Umbilical cord (tissue), 1 donor: ENCODE measurements at regions not wholly inside any gene's neighbourhood (a gene's known extent, or its start where the extent isn't known, plus 50 kb on each side); places are given as distances from the start of the nearest gene placed in this dataset.

Experiments used
- DNase-seq: peaks from one replicate; pipeline ENCODE4 v3.0.0-alpha.2; 2015; ENCODE audit warnings: low spot score

GRCh38 chrX:88416965-88417364, 330.1 kb upstream of the CPXCR1 start:
- DNase-seq: no peak

- no peak for DNase-seq
Measured at GRCh38 chrX:88424071-88424470, 323.0 kb upstream of the CPXCR1 start.

- no peak for DNase-seq
Measured at GRCh38 chrX:88424541-88424940, 322.5 kb upstream of the CPXCR1 start.

GRCh38 chrX:88425739-88426138, 321.3 kb upstream of the CPXCR1 start:
- peak; percentile 25 for DNase-seq

- DNase-seq: no peak
Measured at GRCh38 chrX:88437563-88437962, 309.5 kb upstream of the CPXCR1 start.

GRCh38 chrX:88438209-88438608, 308.8 kb upstream of the CPXCR1 start:
- no peak for DNase-seq

- no peak for DNase-seq
Measured at GRCh38 chrX:88439935-88440334, 307.1 kb upstream of the CPXCR1 start.
